WTC11 (cell line): ENCODE measurements at regions not wholly inside any gene's neighbourhood (a gene's known extent, or its start where the extent isn't known, plus 50 kb on each side); places are given as distances from the start of the nearest gene placed in this dataset.

ENCODE experiments used
- ATAC-seq: fragments of 200-7000 bp; cut with Tn5 transposase; 2 replicates; pipeline ENCODE4 v1.10.0; 2021; ENCODE audit warnings: mild to moderate bottlenecking, moderate library complexity
- CTCF ChIA-PET: fragments of 300-600 bp; sonication (Branson Sonifier 250); formaldehyde crosslinking; loops from one replicate; lab custom pipeline; 2021; ENCODE audit warnings: antibody characterized with exemption; lab: Charles Lee
- POLR2A ChIA-PET: fragments of 350-600 bp; sonication (Branson Sonifier 250); formaldehyde crosslinking; loops from one replicate; lab custom pipeline; 2021; ENCODE audit warnings: antibody characterized with exemption; lab: Charles Lee
- DNase-seq: peaks from one replicate; pipeline ENCODE4 v3.0.0; 2021; ENCODE audit warnings: low spot score
- H3K27ac Mint-ChIP-seq: 2 replicates; pipeline ENCODE4 v1.8.0; 2021; ENCODE audit warnings: mixed read lengths
- H3K27me3 Mint-ChIP-seq: 2 replicates; pipeline ENCODE4 v1.8.0; 2021; ENCODE audit warnings: low read depth, mild to moderate bottlenecking, moderate library complexity, mixed read lengths
- H3K36me3 Mint-ChIP-seq: 2 replicates; pipeline ENCODE4 v1.8.0; 2021; ENCODE audit warnings: mixed read lengths
- H3K4me1 Mint-ChIP-seq: 2 replicates; pipeline ENCODE4 v1.8.0; 2022; ENCODE audit warnings: mixed read lengths
- H3K4me3 Mint-ChIP-seq: 2 replicates; pipeline ENCODE4 v1.8.0; 2021; ENCODE audit warnings: mild to moderate bottlenecking, moderate library complexity, mixed read lengths
- H3K9me3 Mint-ChIP-seq: 2 replicates; pipeline ENCODE4 v1.8.0; 2021; ENCODE audit warnings: mixed read lengths
- EMX1 ChIP-seq: fragments of 250-450 bp; sonication (Bioruptor Pico); IDR thresholded peaks from 2 replicates; pipeline ENCODE4 v1.8.0; 2021; ENCODE audit warnings: mild to moderate bottlenecking
- FOXJ3 ChIP-seq: sonication (generic); formaldehyde crosslinking; IDR thresholded peaks from 2 replicates; pipeline ENCODE4 v1.9.0; 2021; ENCODE audit warnings: missing genetic modification reagents, mild to moderate bottlenecking, borderline replicate concordance
- FOXK1 ChIP-seq: sonication (generic); formaldehyde crosslinking; IDR thresholded peaks from 2 replicates; pipeline ENCODE4 v1.8.0; 2022; ENCODE audit warnings: mild to moderate bottlenecking, moderate library complexity, missing genetic modification reagents
- GTF2I ChIP-seq: fragments of 250-450 bp; sonication (Bioruptor Pico); conservative IDR thresholded peaks from 2 replicates; pipeline ENCODE4 v1.4.0; 2021; ENCODE audit warnings: mild to moderate bottlenecking
- IRF2 ChIP-seq: sonication (generic); formaldehyde crosslinking; IDR thresholded peaks from 2 replicates; pipeline ENCODE4 v1.8.0; 2022; ENCODE audit warnings: low read depth, missing genetic modification reagents, borderline replicate concordance
- KAT7 ChIP-seq: sonication (generic); formaldehyde crosslinking; IDR thresholded peaks from 2 replicates; pipeline ENCODE4 v1.8.1; 2023; ENCODE audit warnings: missing genetic modification reagents, mild to moderate bottlenecking, borderline replicate concordance
- NFE2L1 ChIP-seq: sonication (generic); formaldehyde crosslinking; IDR thresholded peaks from 2 replicates; pipeline ENCODE4 v1.8.1; 2023; ENCODE audit warnings: missing genetic modification reagents
- PRRX2 ChIP-seq: fragments of 250-450 bp; sonication (Bioruptor Pico); IDR thresholded peaks from 2 replicates; pipeline ENCODE4 v1.8.0; 2021; ENCODE audit warnings: mild to moderate bottlenecking
- SMAD4 ChIP-seq: sonication (generic); formaldehyde crosslinking; IDR thresholded peaks from 2 replicates; pipeline ENCODE4 v1.8.0; 2022; ENCODE audit warnings: mild to moderate bottlenecking, missing genetic modification reagents
- TEAD1 ChIP-seq: sonication (generic); formaldehyde crosslinking; IDR thresholded peaks from 2 replicates; pipeline ENCODE4 v1.8.0; 2022; ENCODE audit warnings: mild to moderate bottlenecking, missing genetic modification reagents
- ZNF671 ChIP-seq: fragments of 250-450 bp; sonication (Bioruptor Pico); IDR thresholded peaks from 2 replicates; pipeline ENCODE4 v1.8.0; 2021; ENCODE audit warnings: mild to moderate bottlenecking
- TF ChIP-seq, protein P1 (sequence below): sonication (generic); formaldehyde crosslinking; IDR thresholded peaks from 2 replicates; pipeline ENCODE4 v1.8.0; 2023; ENCODE audit warnings: mild to moderate bottlenecking, missing genetic modification reagents
- TF ChIP-seq, protein P2 (sequence below): sonication (generic); formaldehyde crosslinking; conservative IDR thresholded peaks from 2 replicates; pipeline ENCODE4 v1.8.1; 2022; ENCODE audit warnings: mild to moderate bottlenecking, missing genetic modification reagents
- TF ChIP-seq, protein P3 (sequence below): fragments of 250-450 bp; sonication (Bioruptor Pico); IDR thresholded peaks from 2 replicates; pipeline ENCODE4 v1.9.0; 2021; ENCODE audit warnings: mild to moderate bottlenecking
- TF ChIP-seq, protein P4 (sequence below): sonication (generic); formaldehyde crosslinking; IDR thresholded peaks from 2 replicates; pipeline ENCODE4 v1.8.1; 2023; ENCODE audit warnings: mild to moderate bottlenecking, missing genetic modification reagents
- TF ChIP-seq, protein P5 (sequence below): fragments of 250-450 bp; sonication (Bioruptor Pico); conservative IDR thresholded peaks from 2 replicates; pipeline ENCODE4 v1.9.0; 2021; ENCODE audit warnings: mild to moderate bottlenecking
- TF ChIP-seq, protein P6 (sequence below): fragments of 250-450 bp; sonication (Bioruptor Pico); IDR thresholded peaks from 2 replicates; pipeline ENCODE4 v1.9.0; 2021; ENCODE audit warnings: moderate library complexity, mild to moderate bottlenecking, inconsistent platforms, borderline replicate concordance
- TF ChIP-seq, protein P7 (sequence below): sonication (generic); formaldehyde crosslinking; IDR thresholded peaks from 2 replicates; pipeline ENCODE4 v1.8.0; 2022; ENCODE audit warnings: mild to moderate bottlenecking, missing genetic modification reagents
- TF ChIP-seq, protein P8 (sequence below): fragments of 250-450 bp; sonication (Bioruptor Pico); IDR thresholded peaks from 2 replicates; pipeline ENCODE4 v1.8.0; 2021; ENCODE audit warnings: mild to moderate bottlenecking
- TF ChIP-seq, protein P9 (sequence below): sonication (generic); formaldehyde crosslinking; IDR thresholded peaks from 2 replicates; pipeline ENCODE4 v1.8.1; 2023; ENCODE audit warnings: mild to moderate bottlenecking, moderate library complexity, missing genetic modification reagents

DNA sequence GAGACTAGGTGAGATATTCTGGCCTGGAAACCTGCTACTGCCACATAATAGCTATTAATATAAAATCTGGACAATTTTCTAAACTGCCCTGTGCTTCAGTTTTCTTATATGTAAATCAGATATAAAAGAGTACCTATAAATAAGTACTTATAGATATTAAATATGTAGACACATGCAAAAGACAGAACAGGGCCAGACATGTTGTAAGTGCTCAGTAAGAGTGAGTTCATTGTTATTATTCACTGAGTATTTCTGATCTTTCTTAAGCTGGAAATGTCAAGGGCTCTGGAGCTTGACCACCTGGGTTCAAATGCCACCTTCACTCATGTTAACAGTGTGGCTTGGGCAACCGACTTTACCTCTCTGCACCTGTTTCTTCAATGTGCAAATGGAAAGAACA, 179.8 kb downstream of the GALC start:
- TF ChIP-seq, protein P1, sequence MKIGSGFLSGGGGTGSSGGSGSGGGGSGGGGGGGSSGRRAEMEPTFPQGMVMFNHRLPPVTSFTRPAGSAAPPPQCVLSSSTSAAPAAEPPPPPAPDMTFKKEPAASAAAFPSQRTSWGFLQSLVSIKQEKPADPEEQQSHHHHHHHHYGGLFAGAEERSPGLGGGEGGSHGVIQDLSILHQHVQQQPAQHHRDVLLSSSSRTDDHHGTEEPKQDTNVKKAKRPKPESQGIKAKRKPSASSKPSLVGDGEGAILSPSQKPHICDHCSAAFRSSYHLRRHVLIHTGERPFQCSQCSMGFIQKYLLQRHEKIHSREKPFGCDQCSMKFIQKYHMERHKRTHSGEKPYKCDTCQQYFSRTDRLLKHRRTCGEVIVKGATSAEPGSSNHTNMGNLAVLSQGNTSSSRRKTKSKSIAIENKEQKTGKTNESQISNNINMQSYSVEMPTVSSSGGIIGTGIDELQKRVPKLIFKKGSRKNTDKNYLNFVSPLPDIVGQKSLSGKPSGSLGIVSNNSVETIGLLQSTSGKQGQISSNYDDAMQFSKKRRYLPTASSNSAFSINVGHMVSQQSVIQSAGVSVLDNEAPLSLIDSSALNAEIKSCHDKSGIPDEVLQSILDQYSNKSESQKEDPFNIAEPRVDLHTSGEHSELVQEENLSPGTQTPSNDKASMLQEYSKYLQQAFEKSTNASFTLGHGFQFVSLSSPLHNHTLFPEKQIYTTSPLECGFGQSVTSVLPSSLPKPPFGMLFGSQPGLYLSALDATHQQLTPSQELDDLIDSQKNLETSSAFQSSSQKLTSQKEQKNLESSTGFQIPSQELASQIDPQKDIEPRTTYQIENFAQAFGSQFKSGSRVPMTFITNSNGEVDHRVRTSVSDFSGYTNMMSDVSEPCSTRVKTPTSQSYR (CRISPR knock-in tag) = no peak
- TF ChIP-seq TEAD1 (CRISPR knock-in tag) (no peak), GTF2I (CRISPR knock-in tag) (no peak), EMX1 (CRISPR knock-in tag) (no peak), IRF2 (CRISPR knock-in tag) (no peak), FOXK1 (CRISPR knock-in tag) (no peak), PRRX2 (CRISPR knock-in tag) (no peak), ZNF671 (CRISPR knock-in tag) (no peak), SMAD4 (CRISPR knock-in tag) (no peak), FOXJ3 (CRISPR knock-in tag) (no peak), NFE2L1 (CRISPR knock-in tag) (no peak), KAT7 (CRISPR knock-in tag) (no peak)
- TF ChIP-seq, protein P2, sequence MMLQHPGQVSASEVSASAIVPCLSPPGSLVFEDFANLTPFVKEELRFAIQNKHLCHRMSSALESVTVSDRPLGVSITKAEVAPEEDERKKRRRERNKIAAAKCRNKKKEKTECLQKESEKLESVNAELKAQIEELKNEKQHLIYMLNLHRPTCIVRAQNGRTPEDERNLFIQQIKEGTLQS = no peak
- TF ChIP-seq, protein P3, sequence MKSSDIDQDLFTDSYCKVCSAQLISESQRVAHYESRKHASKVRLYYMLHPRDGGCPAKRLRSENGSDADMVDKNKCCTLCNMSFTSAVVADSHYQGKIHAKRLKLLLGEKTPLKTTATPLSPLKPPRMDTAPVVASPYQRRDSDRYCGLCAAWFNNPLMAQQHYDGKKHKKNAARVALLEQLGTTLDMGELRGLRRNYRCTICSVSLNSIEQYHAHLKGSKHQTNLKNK = no peak
- TF ChIP-seq, protein P4, sequence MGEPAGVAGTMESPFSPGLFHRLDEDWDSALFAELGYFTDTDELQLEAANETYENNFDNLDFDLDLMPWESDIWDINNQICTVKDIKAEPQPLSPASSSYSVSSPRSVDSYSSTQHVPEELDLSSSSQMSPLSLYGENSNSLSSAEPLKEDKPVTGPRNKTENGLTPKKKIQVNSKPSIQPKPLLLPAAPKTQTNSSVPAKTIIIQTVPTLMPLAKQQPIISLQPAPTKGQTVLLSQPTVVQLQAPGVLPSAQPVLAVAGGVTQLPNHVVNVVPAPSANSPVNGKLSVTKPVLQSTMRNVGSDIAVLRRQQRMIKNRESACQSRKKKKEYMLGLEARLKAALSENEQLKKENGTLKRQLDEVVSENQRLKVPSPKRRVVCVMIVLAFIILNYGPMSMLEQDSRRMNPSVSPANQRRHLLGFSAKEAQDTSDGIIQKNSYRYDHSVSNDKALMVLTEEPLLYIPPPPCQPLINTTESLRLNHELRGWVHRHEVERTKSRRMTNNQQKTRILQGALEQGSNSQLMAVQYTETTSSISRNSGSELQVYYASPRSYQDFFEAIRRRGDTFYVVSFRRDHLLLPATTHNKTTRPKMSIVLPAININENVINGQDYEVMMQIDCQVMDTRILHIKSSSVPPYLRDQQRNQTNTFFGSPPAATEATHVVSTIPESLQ (CRISPR knock-in tag) = no peak
- TF ChIP-seq, protein P5, sequence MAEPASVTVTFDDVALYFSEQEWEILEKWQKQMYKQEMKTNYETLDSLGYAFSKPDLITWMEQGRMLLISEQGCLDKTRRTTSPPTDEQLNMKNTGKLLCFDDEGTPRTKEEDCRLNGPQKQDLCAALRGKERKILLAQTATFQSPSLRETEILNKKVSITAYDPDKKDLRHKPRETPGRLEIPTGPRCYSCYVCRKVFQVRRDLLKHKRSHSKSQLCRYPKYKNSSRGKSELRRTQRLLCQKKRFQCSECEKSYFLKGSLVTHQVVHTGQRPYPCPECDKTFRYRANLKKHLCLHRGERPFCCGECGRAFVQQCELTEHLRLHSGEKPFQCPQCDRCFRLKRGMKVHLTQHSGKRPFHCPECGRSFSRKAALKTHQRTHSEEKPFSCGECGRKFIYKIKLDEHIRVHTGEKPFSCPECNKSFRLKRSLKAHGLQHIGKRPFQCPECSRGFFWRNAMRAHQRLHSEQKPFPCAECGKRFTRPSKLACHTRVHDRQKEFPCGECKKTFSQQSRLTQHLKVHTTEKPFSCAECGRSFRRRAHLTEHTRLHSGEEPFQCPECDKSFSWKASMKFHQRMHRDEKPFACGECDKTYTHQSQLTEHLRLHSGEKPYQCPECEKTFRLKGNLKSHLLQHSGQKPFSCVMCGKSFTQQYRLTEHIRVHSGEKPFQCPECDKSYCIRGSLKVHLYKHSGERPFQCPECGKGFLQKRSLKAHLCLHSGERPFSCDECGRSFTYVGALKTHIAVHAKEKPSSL = no peak
- TF ChIP-seq, protein P6, sequence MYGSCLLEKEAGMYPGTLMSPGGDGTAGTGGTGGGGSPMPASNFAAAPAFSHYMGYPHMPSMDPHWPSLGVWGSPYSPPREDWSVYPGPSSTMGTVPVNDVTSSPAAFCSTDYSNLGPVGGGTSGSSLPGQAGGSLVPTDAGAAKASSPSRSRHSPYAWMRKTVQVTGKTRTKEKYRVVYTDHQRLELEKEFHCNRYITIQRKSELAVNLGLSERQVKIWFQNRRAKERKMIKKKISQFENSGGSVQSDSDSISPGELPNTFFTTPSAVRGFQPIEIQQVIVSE (CRISPR knock-in tag) = no peak
- TF ChIP-seq, protein P7, sequence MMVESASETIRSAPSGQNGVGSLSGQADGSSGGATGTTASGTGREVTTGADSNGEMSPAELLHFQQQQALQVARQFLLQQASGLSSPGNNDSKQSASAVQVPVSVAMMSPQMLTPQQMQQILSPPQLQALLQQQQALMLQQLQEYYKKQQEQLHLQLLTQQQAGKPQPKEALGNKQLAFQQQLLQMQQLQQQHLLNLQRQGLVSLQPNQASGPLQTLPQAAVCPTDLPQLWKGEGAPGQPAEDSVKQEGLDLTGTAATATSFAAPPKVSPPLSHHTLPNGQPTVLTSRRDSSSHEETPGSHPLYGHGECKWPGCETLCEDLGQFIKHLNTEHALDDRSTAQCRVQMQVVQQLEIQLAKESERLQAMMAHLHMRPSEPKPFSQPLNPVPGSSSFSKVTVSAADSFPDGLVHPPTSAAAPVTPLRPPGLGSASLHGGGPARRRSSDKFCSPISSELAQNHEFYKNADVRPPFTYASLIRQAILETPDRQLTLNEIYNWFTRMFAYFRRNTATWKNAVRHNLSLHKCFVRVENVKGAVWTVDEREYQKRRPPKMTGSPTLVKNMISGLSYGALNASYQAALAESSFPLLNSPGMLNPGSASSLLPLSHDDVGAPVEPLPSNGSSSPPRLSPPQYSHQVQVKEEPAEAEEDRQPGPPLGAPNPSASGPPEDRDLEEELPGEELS (CRISPR knock-in tag) = no peak
- TF ChIP-seq, protein P8, sequence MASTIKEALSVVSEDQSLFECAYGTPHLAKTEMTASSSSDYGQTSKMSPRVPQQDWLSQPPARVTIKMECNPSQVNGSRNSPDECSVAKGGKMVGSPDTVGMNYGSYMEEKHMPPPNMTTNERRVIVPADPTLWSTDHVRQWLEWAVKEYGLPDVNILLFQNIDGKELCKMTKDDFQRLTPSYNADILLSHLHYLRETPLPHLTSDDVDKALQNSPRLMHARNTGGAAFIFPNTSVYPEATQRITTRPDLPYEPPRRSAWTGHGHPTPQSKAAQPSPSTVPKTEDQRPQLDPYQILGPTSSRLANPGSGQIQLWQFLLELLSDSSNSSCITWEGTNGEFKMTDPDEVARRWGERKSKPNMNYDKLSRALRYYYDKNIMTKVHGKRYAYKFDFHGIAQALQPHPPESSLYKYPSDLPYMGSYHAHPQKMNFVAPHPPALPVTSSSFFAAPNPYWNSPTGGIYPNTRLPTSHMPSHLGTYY = no peak
- TF ChIP-seq, protein P9, sequence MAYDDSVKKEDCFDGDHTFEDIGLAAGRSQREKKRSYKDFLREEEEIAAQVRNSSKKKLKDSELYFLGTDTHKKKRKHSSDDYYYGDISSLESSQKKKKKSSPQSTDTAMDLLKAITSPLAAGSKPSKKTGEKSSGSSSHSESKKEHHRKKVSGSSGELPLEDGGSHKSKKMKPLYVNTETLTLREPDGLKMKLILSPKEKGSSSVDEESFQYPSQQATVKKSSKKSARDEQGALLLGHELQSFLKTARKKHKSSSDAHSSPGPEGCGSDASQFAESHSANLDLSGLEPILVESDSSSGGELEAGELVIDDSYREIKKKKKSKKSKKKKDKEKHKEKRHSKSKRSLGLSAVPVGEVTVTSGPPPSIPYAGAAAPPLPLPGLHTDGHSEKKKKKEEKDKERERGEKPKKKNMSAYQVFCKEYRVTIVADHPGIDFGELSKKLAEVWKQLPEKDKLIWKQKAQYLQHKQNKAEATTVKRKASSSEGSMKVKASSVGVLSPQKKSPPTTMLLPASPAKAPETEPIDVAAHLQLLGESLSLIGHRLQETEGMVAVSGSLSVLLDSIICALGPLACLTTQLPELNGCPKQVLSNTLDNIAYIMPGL (CRISPR knock-in tag) = no peak
- POLR2A ChIA-PET = no interaction called here
- peaks cover 15% of the 10 kb centered on the region for H3K9me3 Mint-ChIP-seq
- no peaks in the 10 kb centered on the region for H3K36me3 Mint-ChIP-seq
- H3K4me3 Mint-ChIP-seq = no peak overlapping the region
- peaks cover 8% of the 10 kb centered on the region for H3K4me1 Mint-ChIP-seq
- DNase-seq (no peak), ATAC-seq (no peak)
- H3K27ac Mint-ChIP-seq = no peak overlapping the region
- H3K27me3 Mint-ChIP-seq = no peaks in the 10 kb centered on the region
- CTCF ChIA-PET = interaction anchor here (0.9 to 1.3 kb wide), 2 partner anchors 8 to 68 kb away, joined by 3 to 10 read pairs; no protein-coding TSS in a partner anchor
